ENCODE measurements at regions not wholly inside any gene's neighbourhood (a gene's known extent, or its start where the extent isn't known, plus 50 kb on each side); places are given as distances from the start of the nearest gene placed in this dataset.
"Not testable (repeated sequence)": the region's sequence is repeated elsewhere in the genome, so short reads cannot be mapped to it uniquely, and the experiment has no call there.

GRCh38 chr10:118927321-118927720 is 102.2 kb upstream of the NANOS1 start:
- DNase-seq (ENCODE audit: low read depth in 1 of 2, low spot score in 1 of 2), result peak in 1 of 2 donors; percentile 51
- no peaks in the 10 kb centered on the region for H3K36me3 ChIP-seq
- TF ChIP-seq CTCF (IDR thresholded peaks at IDR 0.05; ENCODE audit: low read depth, low read length), result no peak
- no peaks in the 10 kb centered on the region for H3K9me3 ChIP-seq (ENCODE audit: low read depth)
- no peaks in the 10 kb centered on the region for H3K27me3 ChIP-seq
- no peak overlapping the region for H3K4me3 ChIP-seq
- no peaks in the 10 kb centered on the region for H3K4me1 ChIP-seq (ENCODE audit: low read depth)
- H3K27ac ChIP-seq, result no peak overlapping the region

GRCh38 chr10:118930614-118931013 is 98.9 kb upstream of the NANOS1 start:
- Histone ChIP-seq H3K4me1 (ENCODE audit: low read depth) (no peaks in the 10 kb centered on the region), H3K36me3 (no peaks in the 10 kb centered on the region), H3K4me3 (no peak overlapping the region), H3K9me3 (ENCODE audit: low read depth) (no peaks in the 10 kb centered on the region), H3K27me3 (peaks cover 4% of the 10 kb centered on the region), H3K27ac (no peak overlapping the region)
- no peak for DNase-seq (ENCODE audit: low read depth in 1 of 2, low spot score in 1 of 2)
- TF ChIP-seq CTCF (IDR thresholded peaks at IDR 0.05; ENCODE audit: low read depth, low read length), result no peak

GRCh38 chr10:118931436-118931835 is 98.1 kb upstream of the NANOS1 start:
- no peaks in the 10 kb centered on the region for H3K36me3 ChIP-seq
- no peaks in the 10 kb centered on the region for H3K9me3 ChIP-seq (ENCODE audit: low read depth)
- DNase-seq (ENCODE audit: low read depth in 1 of 2, low spot score in 1 of 2), result no peak
- no peak for TF ChIP-seq CTCF (IDR thresholded peaks at IDR 0.05; ENCODE audit: low read depth, low read length)
- H3K27me3 ChIP-seq, result peaks cover 4% of the 10 kb centered on the region
- H3K4me3 ChIP-seq, result no peak overlapping the region
- no peak overlapping the region for H3K27ac ChIP-seq
- H3K4me1 ChIP-seq (ENCODE audit: low read depth), result no peaks in the 10 kb centered on the region

GRCh38 chr10:118932154-118932553 is 97.4 kb upstream of the NANOS1 start:
- H3K9me3 ChIP-seq (ENCODE audit: low read depth); H3K27me3 ChIP-seq; H3K4me3 ChIP-seq; DNase-seq (ENCODE audit: low read depth in 1 of 2, low spot score in 1 of 2); H3K36me3 ChIP-seq; H3K27ac ChIP-seq; H3K4me1 ChIP-seq (ENCODE audit: low read depth): not testable (repeated sequence)

GRCh38 chr10:118937226-118937625 is 92.3 kb upstream of the NANOS1 start:
- Histone ChIP-seq H3K9me3 (ENCODE audit: low read depth) (no peaks in the 10 kb centered on the region), H3K27ac (no peak overlapping the region), H3K4me3 (no peak overlapping the region), H3K36me3 (no peaks in the 10 kb centered on the region), H3K27me3 (peaks cover 4% of the 10 kb centered on the region), H3K4me1 (ENCODE audit: low read depth) (no peaks in the 10 kb centered on the region)
- TF ChIP-seq CTCF (IDR thresholded peaks at IDR 0.05; ENCODE audit: low read depth, low read length), result no peak
- DNase-seq (ENCODE audit: low read depth in 1 of 2, low spot score in 1 of 2), result no peak

- H3K36me3 ChIP-seq, result no peaks in the 10 kb centered on the region
- TF ChIP-seq CTCF (IDR thresholded peaks at IDR 0.05; ENCODE audit: low read depth, low read length), result no peak
Observed at GRCh38 chr10:118939211-118940007, 90.1 kb upstream of the NANOS1 start.

More at GRCh38 chr10:118939211-118940007, 90.1 kb upstream of the NANOS1 start:
- H3K27ac ChIP-seq, result no peak overlapping the region
- H3K27me3 ChIP-seq, result peaks cover 4% of the 10 kb centered on the region
- no peaks in the 10 kb centered on the region for H3K4me1 ChIP-seq (ENCODE audit: low read depth)
- peak in 1 of 2 donors; percentile 57 for DNase-seq (ENCODE audit: low read depth in 1 of 2, low spot score in 1 of 2)
- H3K9me3 ChIP-seq (ENCODE audit: low read depth), result no peaks in the 10 kb centered on the region
- no peak overlapping the region for H3K4me3 ChIP-seq
